ENCODE measurements at regions not wholly inside any gene's neighbourhood (a gene's known extent, or its start where the extent isn't known, plus 50 kb on each side); places are given as distances from the start of the nearest gene placed in this dataset.
"Not testable (repeated sequence)": the region's sequence is repeated elsewhere in the genome, so short reads cannot be mapped to it uniquely, and the experiment has no call there.

- Histone ChIP-seq H2AFZ (ENCODE audit: low read depth, low read length) (no peak overlapping the region), H3K4me2 (ENCODE audit: low read length) (no peak overlapping the region), H3K9ac (ENCODE audit: low read length) (no peak overlapping the region), H4K20me1 (ENCODE audit: insufficient read depth, low read length) (no peaks in the 10 kb centered on the region), H3K27ac (ENCODE audit: low read depth, low read length) (no peak overlapping the region), H3K79me2 (ENCODE audit: insufficient read depth, low read length) (no peaks in the 10 kb centered on the region), H3K4me3 (ENCODE audit: insufficient read depth, low read depth, low read length) (no peak overlapping the region), H3K4me1 (ENCODE audit: insufficient read depth, low read length) (no peaks in the 10 kb centered on the region), H3K36me3 (ENCODE audit: insufficient read depth, low read length) (no peaks in the 10 kb centered on the region), H3K27me3 (ENCODE audit: insufficient read depth, low read length) (no peaks in the 10 kb centered on the region), H3K9me3 (ENCODE audit: insufficient read depth, low read depth, low read length) (no peaks in the 10 kb centered on the region)
- Mint-ChIP-seq H3K4me1 (ENCODE audit: low read depth, unreplicated experiment) (no peaks in the 10 kb centered on the region), H3K27me3 (ENCODE audit: low read depth, unreplicated experiment) (peaks cover 2% of the 10 kb centered on the region), H3K9me3 (ENCODE audit: unreplicated experiment) (no peaks in the 10 kb centered on the region), H3K36me3 (ENCODE audit: low read depth, unreplicated experiment) (no peaks in the 10 kb centered on the region), H3K4me3 (ENCODE audit: unreplicated experiment) (no peak overlapping the region), H3K27ac (ENCODE audit: unreplicated experiment) (no peak overlapping the region)
- FAIRE-seq, result no peak
- DNase-seq (ENCODE audit: low read depth), result no peak
- TF ChIP-seq EZH2 (IDR thresholded peaks at IDR 0.05; ENCODE audit: insufficient read depth, low read length) (no peak), CTCF (IDR thresholded peaks at IDR 0.05; ENCODE audit: insufficient read depth, low read depth, low read length) (no peak)
Observed at GRCh38 chr1:118479351-118479750, 294.3 kb upstream of the SPAG17 start.

DNA sequence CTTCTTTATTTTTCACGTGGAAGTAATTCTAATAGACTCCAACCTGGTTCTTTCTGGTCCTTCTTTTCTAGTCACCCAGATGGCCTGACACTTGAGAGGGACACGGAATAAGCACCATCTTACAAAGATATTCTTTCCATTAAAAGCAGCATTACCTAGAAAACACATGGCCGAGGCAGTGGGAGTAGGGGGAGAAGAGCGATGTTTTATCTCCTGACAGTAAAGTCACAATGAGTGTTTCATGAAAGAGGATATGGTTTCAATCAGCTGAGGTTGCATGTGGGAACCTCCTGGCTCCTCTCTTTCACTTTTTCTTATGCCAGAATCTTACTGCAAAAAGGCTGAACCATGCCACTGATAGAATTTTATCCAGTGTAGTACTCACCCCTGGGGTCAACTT lies 288.8 kb upstream of the SPAG17 start:
- Histone ChIP-seq H3K27me3 (ENCODE audit: insufficient read depth, low read length) (no peaks in the 10 kb centered on the region), H3K4me1 (ENCODE audit: insufficient read depth, low read length) (no peaks in the 10 kb centered on the region), H3K9me3 (ENCODE audit: insufficient read depth, low read depth, low read length) (no peaks in the 10 kb centered on the region), H2AFZ (ENCODE audit: low read depth, low read length) (no peak overlapping the region), H3K4me3 (ENCODE audit: insufficient read depth, low read depth, low read length) (no peak overlapping the region), H3K4me2 (ENCODE audit: low read length) (no peak overlapping the region), H3K27ac (ENCODE audit: low read depth, low read length) (no peak overlapping the region), H3K79me2 (ENCODE audit: insufficient read depth, low read length) (no peaks in the 10 kb centered on the region), H3K9ac (ENCODE audit: low read length) (no peak overlapping the region), H4K20me1 (ENCODE audit: insufficient read depth, low read length) (no peaks in the 10 kb centered on the region), H3K36me3 (ENCODE audit: insufficient read depth, low read length) (no peaks in the 10 kb centered on the region)
- no peak overlapping the region for H3K27ac Mint-ChIP-seq (ENCODE audit: unreplicated experiment)
- DNase-seq (ENCODE audit: low read depth) (no peak), FAIRE-seq (no peak)
- no peaks in the 10 kb centered on the region for H3K36me3 Mint-ChIP-seq (ENCODE audit: low read depth, unreplicated experiment)
- H3K9me3 Mint-ChIP-seq (ENCODE audit: unreplicated experiment), result peaks cover 1% of the 10 kb centered on the region
- peaks cover 2% of the 10 kb centered on the region for H3K27me3 Mint-ChIP-seq (ENCODE audit: low read depth, unreplicated experiment)
- TF ChIP-seq CTCF (IDR thresholded peaks at IDR 0.05; ENCODE audit: insufficient read depth, low read depth, low read length) (no peak), EZH2 (IDR thresholded peaks at IDR 0.05; ENCODE audit: insufficient read depth, low read length) (no peak)
- H3K4me1 Mint-ChIP-seq (ENCODE audit: low read depth, unreplicated experiment), result no peaks in the 10 kb centered on the region
- H3K4me3 Mint-ChIP-seq (ENCODE audit: unreplicated experiment), result no peak overlapping the region

DNA sequence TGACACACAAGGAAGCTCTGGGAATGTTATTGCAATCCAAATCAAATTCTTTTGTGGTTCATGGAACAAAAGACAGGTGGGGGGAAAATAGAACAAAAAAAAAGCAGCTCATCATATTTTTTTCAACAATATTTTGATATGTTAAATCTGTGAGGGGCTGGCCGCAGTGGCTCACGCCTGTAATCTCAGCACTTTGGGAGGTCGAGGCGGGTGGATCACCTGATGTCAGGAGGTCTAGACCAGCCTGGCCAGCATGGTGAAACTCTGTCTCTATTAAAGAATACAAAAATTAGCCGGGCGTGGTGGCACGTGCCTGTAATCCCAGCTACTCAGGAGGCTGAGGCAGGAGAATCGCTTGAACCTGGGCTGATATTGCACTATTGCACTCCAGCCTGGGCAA lies 279.4 kb upstream of the SPAG17 start:
- not testable (repeated sequence) for H3K36me3 Mint-ChIP-seq (ENCODE audit: low read depth, unreplicated experiment); H3K4me2 ChIP-seq (ENCODE audit: low read length); H3K27me3 Mint-ChIP-seq (ENCODE audit: low read depth, unreplicated experiment); H3K27ac ChIP-seq (ENCODE audit: low read depth, low read length); H3K4me3 ChIP-seq (ENCODE audit: insufficient read depth, low read depth, low read length); H3K9me3 Mint-ChIP-seq (ENCODE audit: unreplicated experiment); H3K9ac ChIP-seq (ENCODE audit: low read length); H3K27ac Mint-ChIP-seq (ENCODE audit: unreplicated experiment); DNase-seq (ENCODE audit: low read depth); H2AFZ ChIP-seq (ENCODE audit: low read depth, low read length); H3K27me3 ChIP-seq (ENCODE audit: insufficient read depth, low read length); FAIRE-seq; H4K20me1 ChIP-seq (ENCODE audit: insufficient read depth, low read length); H3K36me3 ChIP-seq (ENCODE audit: insufficient read depth, low read length); H3K79me2 ChIP-seq (ENCODE audit: insufficient read depth, low read length); H3K4me1 Mint-ChIP-seq (ENCODE audit: low read depth, unreplicated experiment); H3K9me3 ChIP-seq (ENCODE audit: insufficient read depth, low read depth, low read length); H3K4me1 ChIP-seq (ENCODE audit: insufficient read depth, low read length); H3K4me3 Mint-ChIP-seq (ENCODE audit: unreplicated experiment)

Data from astrocyte (in vitro differentiated cells and primary cell).